ENCODE measurements at regions not wholly inside any gene's neighbourhood (a gene's known extent, or its start where the extent isn't known, plus 50 kb on each side); places are given as distances from the start of the nearest gene placed in this dataset.
"Not testable (repeated sequence)": the region's sequence is repeated elsewhere in the genome, so short reads cannot be mapped to it uniquely, and the experiment has no call there.

- H3K4me3 Mint-ChIP-seq: no peak overlapping the region
- peaks cover 0 to 6% of the 10 kb centered on the region in 2 donors for H3K4me1 Mint-ChIP-seq (ENCODE audit: low read depth in 2 of 2)
- H3K36me3 Mint-ChIP-seq (ENCODE audit: insufficient read depth): peaks cover 3% of the 10 kb centered on the region
- H3K9me3 Mint-ChIP-seq: no peaks in the 10 kb centered on the region
- ATAC-seq (replicated peaks): no peak
- H3K27ac Mint-ChIP-seq: no peak overlapping the region
- no peaks in the 10 kb centered on the region for H3K27me3 Mint-ChIP-seq
- DNase-seq: no peak
These were observed 53.0 kb upstream of the ZNF831 start for GRCh38 chr20:59110607-59111006.

GRCh38 chr20:59105581-59105980 is 58.0 kb upstream of the ZNF831 start:
- H3K4me3 Mint-ChIP-seq: no peak overlapping the region
- no peak for DNase-seq
- H3K4me1 Mint-ChIP-seq (ENCODE audit: low read depth in 2 of 2): peaks cover 11 to 18% of the 10 kb centered on the region in 2 donors
- H3K36me3 Mint-ChIP-seq (ENCODE audit: insufficient read depth): peaks cover 3% of the 10 kb centered on the region
- H3K27me3 Mint-ChIP-seq: no peaks in the 10 kb centered on the region
- H3K27ac Mint-ChIP-seq: no peak overlapping the region
- no peak for ATAC-seq (replicated peaks)
- no peaks in the 10 kb centered on the region for H3K9me3 Mint-ChIP-seq

- Mint-ChIP-seq H3K27ac (no peak overlapping the region), H3K9me3 (no peaks in the 10 kb centered on the region), H3K4me3 (no peak overlapping the region), H3K4me1 (ENCODE audit: low read depth in 2 of 2) (peaks cover 11 to 18% of the 10 kb centered on the region in 2 donors), H3K36me3 (ENCODE audit: insufficient read depth) (peaks cover 3% of the 10 kb centered on the region), H3K27me3 (no peaks in the 10 kb centered on the region)
- no peak for DNase-seq
- ATAC-seq (replicated peaks): no peak
These were observed 58.8 kb upstream of the ZNF831 start for GRCh38 chr20:59104831-59105230.

- no peaks in the 10 kb centered on the region for H3K27me3 Mint-ChIP-seq
- H3K27ac Mint-ChIP-seq: no peak overlapping the region
- no peak overlapping the region for H3K4me3 Mint-ChIP-seq
- H3K36me3 Mint-ChIP-seq (ENCODE audit: insufficient read depth): peaks cover 3% of the 10 kb centered on the region
- no peak for ATAC-seq (replicated peaks)
- peaks cover 11 to 18% of the 10 kb centered on the region in 2 donors for H3K4me1 Mint-ChIP-seq (ENCODE audit: low read depth in 2 of 2)
- no peaks in the 10 kb centered on the region for H3K9me3 Mint-ChIP-seq
- no peak for DNase-seq
These were observed 60.0 kb upstream of the ZNF831 start for GRCh38 chr20:59103573-59103972.

- H3K4me1 Mint-ChIP-seq (ENCODE audit: low read depth in 2 of 2): peaks cover 11 to 18% of the 10 kb centered on the region in 2 donors
- peaks cover 3% of the 10 kb centered on the region for H3K36me3 Mint-ChIP-seq (ENCODE audit: insufficient read depth)
- ATAC-seq (replicated peaks) (peak; percentile 35), DNase-seq (no peak)
- H3K27ac Mint-ChIP-seq: no peak overlapping the region
- no peaks in the 10 kb centered on the region for H3K27me3 Mint-ChIP-seq
- no peak overlapping the region for H3K4me3 Mint-ChIP-seq
- no peaks in the 10 kb centered on the region for H3K9me3 Mint-ChIP-seq
These were observed 60.3 kb upstream of the PRELID3B start for GRCh38 chr20:59102841-59103299.

GRCh38 chr20:59101961-59102360 is 59.4 kb upstream of the PRELID3B start:
- DNase-seq (no peak), ATAC-seq (replicated peaks) (no peak)
- H3K36me3 Mint-ChIP-seq (ENCODE audit: insufficient read depth): peaks cover 1% of the 10 kb centered on the region
- H3K27me3 Mint-ChIP-seq: no peaks in the 10 kb centered on the region
- H3K27ac Mint-ChIP-seq: peak overlapping the region in 1 of 2 donors; percentile 56
- H3K9me3 Mint-ChIP-seq: no peaks in the 10 kb centered on the region
- H3K4me3 Mint-ChIP-seq: no peak overlapping the region
- H3K4me1 Mint-ChIP-seq (ENCODE audit: low read depth in 2 of 2): peaks cover 11 to 18% of the 10 kb centered on the region in 2 donors

- not testable (repeated sequence) for H3K4me3 Mint-ChIP-seq; H3K9me3 Mint-ChIP-seq; H3K27ac Mint-ChIP-seq; DNase-seq; H3K36me3 Mint-ChIP-seq (ENCODE audit: insufficient read depth); H3K27me3 Mint-ChIP-seq; ATAC-seq (replicated peaks)
- H3K4me1 Mint-ChIP-seq (ENCODE audit: low read depth in 2 of 2): peaks cover 13 to 24% of the 10 kb centered on the region in 2 donors
These were observed 57.3 kb upstream of the PRELID3B start for GRCh38 chr20:59099864-59100263.

GRCh38 chr20:59095140-59095539 is 52.6 kb upstream of the PRELID3B start:
- DNase-seq: no peak
- Mint-ChIP-seq H3K27me3 (no peaks in the 10 kb centered on the region), H3K4me3 (no peak overlapping the region), H3K9me3 (no peaks in the 10 kb centered on the region), H3K4me1 (ENCODE audit: low read depth in 2 of 2) (peaks cover 4 to 8% of the 10 kb centered on the region in 2 donors), H3K36me3 (ENCODE audit: insufficient read depth) (no peaks in the 10 kb centered on the region), H3K27ac (peak overlapping the region in 1 of 2 donors; percentile 3)
- ATAC-seq (replicated peaks): no peak

GRCh38 chr20:59094576-59094975 is 52.0 kb upstream of the PRELID3B start:
- no peak overlapping the region for H3K4me3 Mint-ChIP-seq
- no peak for ATAC-seq (replicated peaks)
- no peaks in the 10 kb centered on the region for H3K36me3 Mint-ChIP-seq (ENCODE audit: insufficient read depth)
- peaks cover 4 to 8% of the 10 kb centered on the region in 2 donors for H3K4me1 Mint-ChIP-seq (ENCODE audit: low read depth in 2 of 2)
- no peaks in the 10 kb centered on the region for H3K27me3 Mint-ChIP-seq
- H3K27ac Mint-ChIP-seq: no peak overlapping the region
- DNase-seq: no peak
- no peaks in the 10 kb centered on the region for H3K9me3 Mint-ChIP-seq

Data from effector memory CD8-positive, alpha-beta T cell (primary cell).